ENCODE measurements at regions not wholly inside any gene's neighbourhood (a gene's known extent, or its start where the extent isn't known, plus 50 kb on each side); places are given as distances from the start of the nearest gene placed in this dataset.

DNA sequence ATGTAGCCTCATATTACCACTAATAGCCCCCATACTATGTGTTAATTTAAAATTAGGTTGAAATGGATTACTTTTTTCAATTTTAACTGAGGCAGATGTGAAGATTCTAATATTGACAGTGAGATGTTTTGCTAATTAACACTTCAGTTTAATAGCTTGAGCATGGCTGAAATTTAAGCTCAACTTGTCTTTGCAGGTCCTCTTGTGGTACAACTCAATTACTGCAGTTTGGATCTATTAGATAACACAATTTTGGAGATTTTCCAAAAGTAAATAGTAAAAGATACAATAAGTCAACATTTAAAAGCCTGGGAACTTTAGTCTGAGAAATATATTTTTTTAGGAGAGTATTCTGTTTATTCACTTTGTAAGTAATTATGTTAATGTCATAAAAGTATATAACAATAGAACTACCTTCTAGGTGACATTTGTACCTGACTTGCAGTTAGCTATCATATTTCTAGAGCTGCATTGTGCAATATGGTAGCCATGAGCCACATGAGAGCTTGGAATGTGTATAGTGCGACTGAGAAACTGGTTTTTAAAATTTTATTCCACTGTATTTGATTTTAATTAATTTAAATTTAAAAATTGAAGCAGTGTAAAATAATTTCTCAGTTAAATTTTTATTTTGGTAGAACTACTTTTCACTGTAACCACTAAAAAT, 73.1 kb upstream of the FMR1 start:
- peak; percentile 10 for DNase-seq (ENCODE audit: low read depth)

DNA sequence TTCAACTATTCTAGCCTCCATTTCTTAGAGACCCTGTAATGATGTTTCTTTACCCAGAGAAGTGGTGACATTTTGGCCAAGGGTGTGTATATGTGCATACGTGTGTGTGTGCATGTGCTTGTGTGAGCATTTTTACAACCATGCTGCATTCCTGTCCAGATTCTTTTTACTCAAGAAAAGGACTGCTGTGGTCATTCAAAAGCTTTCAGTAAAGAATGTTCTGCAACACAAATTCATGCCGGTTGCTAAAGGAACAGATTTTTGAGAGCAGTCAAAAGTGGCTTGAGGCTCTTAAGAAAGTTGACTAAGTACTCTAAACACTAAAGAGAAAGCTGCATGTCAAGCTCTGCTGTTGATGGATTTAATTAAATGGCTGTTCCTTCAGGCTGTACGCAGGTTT, 65.0 kb upstream of the FMR1 start:
- no peak for DNase-seq (ENCODE audit: low read depth)

DNA sequence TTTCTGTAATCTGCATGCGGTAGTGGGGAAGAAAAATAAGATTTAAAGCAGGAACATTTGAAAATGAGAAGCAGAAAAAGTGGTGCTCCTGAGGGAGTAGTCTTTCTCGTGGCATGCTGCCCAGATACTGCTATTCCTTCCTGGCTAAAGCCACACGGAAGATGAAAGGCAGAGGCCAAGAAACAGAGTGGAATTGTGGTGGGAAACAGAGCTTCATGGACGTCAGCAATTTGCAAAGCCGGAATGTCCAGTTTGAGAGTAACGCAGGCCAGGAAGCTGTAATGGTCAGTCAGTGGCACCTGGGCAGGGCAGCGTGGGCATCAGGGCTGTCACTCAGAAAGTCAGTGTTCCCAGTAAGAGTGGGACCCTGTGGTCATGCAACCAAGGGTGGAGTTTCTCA, 63.7 kb upstream of the FMR1 start:
- DNase-seq (ENCODE audit: low read depth) = no peak

DNA sequence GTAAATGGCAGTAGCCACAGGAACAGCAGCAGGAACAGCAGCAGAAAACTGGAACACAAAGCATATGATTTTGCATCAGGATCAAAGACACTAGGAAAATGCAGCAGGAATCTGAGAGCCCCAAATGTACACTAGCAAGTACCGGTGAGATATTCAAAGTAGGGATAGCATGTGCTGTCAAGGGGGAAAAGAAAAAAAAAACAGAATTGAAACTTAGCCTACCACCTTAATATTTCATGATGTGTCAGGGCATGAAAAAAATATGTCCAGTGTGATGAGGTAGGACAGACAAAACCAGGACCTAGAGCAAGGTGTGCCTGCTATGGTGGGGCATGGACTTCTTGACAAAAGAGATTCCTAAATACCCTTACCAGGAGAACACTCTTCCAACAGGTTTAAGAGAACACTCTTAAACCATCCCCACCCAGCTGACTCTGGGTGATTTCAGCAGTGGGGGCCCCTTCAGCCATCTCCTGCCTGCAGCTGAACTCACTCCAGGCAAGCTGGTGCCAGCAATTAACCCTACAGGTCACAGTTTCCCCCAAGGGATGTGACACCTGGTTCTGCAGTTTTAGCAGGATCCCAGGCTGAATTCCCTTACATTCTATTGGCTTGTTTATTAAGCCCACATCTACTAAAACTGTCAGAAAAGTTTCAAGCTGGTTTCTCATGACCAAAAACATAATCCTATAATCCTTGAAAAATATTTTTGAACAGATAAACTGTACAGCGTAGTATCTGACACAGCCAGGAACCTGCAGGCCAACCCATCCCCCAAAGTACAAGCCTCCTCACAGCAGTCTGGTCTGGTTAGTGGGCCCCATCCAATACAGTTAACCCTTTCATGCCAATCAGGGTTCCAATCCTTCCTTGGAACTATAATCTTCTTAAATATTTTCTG, 62.9 kb upstream of the FMR1 start:
- no peak for DNase-seq (ENCODE audit: low read depth)

DNA sequence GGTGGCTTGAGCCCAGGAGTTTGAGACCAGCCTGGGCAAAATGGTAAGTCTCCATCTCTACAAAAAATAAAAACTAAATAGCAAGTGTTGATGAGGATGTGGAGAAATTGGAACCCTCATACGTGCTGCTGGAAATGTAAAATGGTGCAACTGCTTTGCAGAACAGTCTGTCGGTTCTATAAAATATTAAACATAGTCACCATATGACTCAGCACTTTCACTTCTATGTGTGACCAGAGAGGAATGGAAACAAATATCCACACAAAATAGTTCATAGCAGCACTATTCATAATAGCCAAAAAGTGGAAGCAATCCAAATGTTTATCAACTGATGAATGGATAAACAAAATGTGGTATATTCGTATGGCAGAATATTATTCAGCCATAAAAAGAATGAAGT, 60.8 kb upstream of the FMR1 start:
- DNase-seq (ENCODE audit: low read depth) = no peak

DNA sequence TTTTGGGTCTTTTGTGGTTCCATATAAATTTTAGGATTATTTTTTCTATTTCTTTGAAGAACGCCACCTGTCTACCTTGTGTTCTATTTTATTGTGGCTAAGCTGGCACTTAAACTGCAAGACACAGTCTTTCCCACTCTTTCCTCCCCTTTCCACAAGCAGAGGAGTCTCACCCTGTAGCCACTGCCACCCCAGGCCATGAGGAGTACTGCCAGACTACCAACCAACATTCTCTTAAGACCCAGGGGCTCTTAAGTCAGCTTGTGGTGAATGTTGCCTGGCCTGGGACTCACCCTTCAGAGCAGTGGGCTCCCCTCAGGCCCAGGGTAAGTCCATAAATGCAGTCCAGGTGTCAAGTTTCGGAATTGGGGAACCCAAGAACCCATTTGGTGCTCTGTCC, 58.0 kb upstream of the FMR1 start:
- no peak for DNase-seq (ENCODE audit: low read depth)

DNA sequence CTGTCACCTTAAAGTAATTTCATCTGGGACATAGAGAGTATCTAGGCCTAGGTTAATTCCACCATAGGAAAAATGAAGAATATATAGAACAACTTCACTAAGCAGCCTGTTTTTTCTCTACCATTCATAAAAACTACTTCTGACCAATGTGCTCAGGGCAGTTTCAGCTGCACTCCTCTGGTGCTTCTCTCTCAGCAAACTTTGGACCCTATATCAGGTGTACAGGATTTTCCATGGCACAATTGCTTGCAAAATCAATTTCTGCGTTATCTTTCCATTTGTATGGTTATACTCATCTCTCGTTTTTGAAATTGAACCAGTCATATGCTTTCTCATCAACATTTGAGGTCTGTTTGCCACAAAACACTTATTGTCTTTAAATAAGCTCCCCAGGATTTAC, 52.1 kb upstream of the FMR1 start:
- DNase-seq (ENCODE audit: low read depth) = no peak

All from iris pigment epithelial cell (primary cell).